ENCODE measurements at regions not wholly inside any gene's neighbourhood (a gene's known extent, or its start where the extent isn't known, plus 50 kb on each side); places are given as distances from the start of the nearest gene placed in this dataset.

- H3K36me3 ChIP-seq (replicated peaks; ENCODE audit: low read depth, low read length) = no peaks in the 10 kb centered on the region
- no peak overlapping the region for H3K4me2 ChIP-seq (ENCODE audit: low read length)
- peaks cover 9% of the 10 kb centered on the region for H3K9me3 ChIP-seq (ENCODE audit: insufficient read depth, low read length)
- no peaks in the 10 kb centered on the region for H4K20me1 ChIP-seq (ENCODE audit: insufficient read depth, low read length)
- no peak overlapping the region for H2AFZ ChIP-seq (ENCODE audit: low read depth, low read length)
- H3K4me1 ChIP-seq (ENCODE audit: low read length) = no peaks in the 10 kb centered on the region
- H3K27ac ChIP-seq (ENCODE audit: low read length) = no peak overlapping the region
- H3K4me3 ChIP-seq (ENCODE audit: low read length) = no peak overlapping the region
- no peak for TF ChIP-seq EZH2phosphoT487 (IDR thresholded peaks at IDR 0.05; ENCODE audit: low read depth)
- TF ChIP-seq, protein P1, sequence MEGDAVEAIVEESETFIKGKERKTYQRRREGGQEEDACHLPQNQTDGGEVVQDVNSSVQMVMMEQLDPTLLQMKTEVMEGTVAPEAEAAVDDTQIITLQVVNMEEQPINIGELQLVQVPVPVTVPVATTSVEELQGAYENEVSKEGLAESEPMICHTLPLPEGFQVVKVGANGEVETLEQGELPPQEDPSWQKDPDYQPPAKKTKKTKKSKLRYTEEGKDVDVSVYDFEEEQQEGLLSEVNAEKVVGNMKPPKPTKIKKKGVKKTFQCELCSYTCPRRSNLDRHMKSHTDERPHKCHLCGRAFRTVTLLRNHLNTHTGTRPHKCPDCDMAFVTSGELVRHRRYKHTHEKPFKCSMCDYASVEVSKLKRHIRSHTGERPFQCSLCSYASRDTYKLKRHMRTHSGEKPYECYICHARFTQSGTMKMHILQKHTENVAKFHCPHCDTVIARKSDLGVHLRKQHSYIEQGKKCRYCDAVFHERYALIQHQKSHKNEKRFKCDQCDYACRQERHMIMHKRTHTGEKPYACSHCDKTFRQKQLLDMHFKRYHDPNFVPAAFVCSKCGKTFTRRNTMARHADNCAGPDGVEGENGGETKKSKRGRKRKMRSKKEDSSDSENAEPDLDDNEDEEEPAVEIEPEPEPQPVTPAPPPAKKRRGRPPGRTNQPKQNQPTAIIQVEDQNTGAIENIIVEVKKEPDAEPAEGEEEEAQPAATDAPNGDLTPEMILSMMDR (IDR thresholded peaks at IDR 0.05; ENCODE audit: low read depth, low read length) = no peak
- no peaks in the 10 kb centered on the region for H3K79me2 ChIP-seq (ENCODE audit: low read length)
- no peak overlapping the region for H3K9ac ChIP-seq (ENCODE audit: low read length)
- H3K27me3 ChIP-seq (ENCODE audit: low read depth, low read length) = peaks cover 69% of the 10 kb centered on the region
Measured at GRCh38 chr20:48154040-48154765, 368.9 kb upstream of the SULF2 start.

DNA sequence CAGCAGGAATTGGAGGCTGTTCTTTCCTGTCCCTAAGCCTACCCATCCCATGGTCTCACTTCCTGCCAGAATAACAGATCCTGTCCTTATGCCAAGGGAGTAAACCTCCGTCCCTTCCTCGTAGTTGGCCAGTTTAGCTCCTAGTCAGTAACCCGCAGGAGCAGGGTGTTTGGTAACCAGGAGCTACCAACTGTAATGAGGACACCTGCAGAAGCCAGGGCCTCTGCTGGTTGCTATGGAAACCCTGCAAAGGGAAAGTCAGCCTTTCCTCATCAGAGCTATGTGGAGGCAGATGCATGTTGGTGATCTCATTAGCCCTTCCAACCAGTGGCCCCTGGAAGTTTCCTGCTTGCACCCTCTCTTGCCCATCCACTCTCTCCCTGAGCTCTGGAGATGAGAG lies 368.2 kb upstream of the SULF2 start:
- TF ChIP-seq EZH2phosphoT487 (IDR thresholded peaks at IDR 0.05; ENCODE audit: low read depth) = no peak
- TF ChIP-seq, protein P1 (IDR thresholded peaks at IDR 0.05; ENCODE audit: low read depth, low read length) = no peak
- H3K4me2 ChIP-seq (ENCODE audit: low read length) = no peak overlapping the region

GRCh38 chr20:48153103-48153502 lies 367.8 kb upstream of the SULF2 start:
- Histone ChIP-seq H3K79me2 (ENCODE audit: low read length) (no peaks in the 10 kb centered on the region), H3K9ac (ENCODE audit: low read length) (no peak overlapping the region), H3K27me3 (ENCODE audit: low read depth, low read length) (peaks cover 58% of the 10 kb centered on the region), H3K4me2 (ENCODE audit: low read length) (no peak overlapping the region), H3K36me3 (replicated peaks; ENCODE audit: low read depth, low read length) (no peaks in the 10 kb centered on the region), H3K4me3 (ENCODE audit: low read length) (no peak overlapping the region), H4K20me1 (ENCODE audit: insufficient read depth, low read length) (no peaks in the 10 kb centered on the region), H3K9me3 (ENCODE audit: insufficient read depth, low read length) (peaks cover 9% of the 10 kb centered on the region), H3K4me1 (ENCODE audit: low read length) (no peaks in the 10 kb centered on the region), H3K27ac (ENCODE audit: low read length) (no peak overlapping the region), H2AFZ (ENCODE audit: low read depth, low read length) (no peak overlapping the region)
- TF ChIP-seq, protein P1 (IDR thresholded peaks at IDR 0.05; ENCODE audit: low read depth, low read length) = no peak
- no peak for TF ChIP-seq EZH2phosphoT487 (IDR thresholded peaks at IDR 0.05; ENCODE audit: low read depth)

More for the DNA sequence above, 368.2 kb upstream of the SULF2 start:
- Histone ChIP-seq H2AFZ (ENCODE audit: low read depth, low read length) (no peak overlapping the region), H3K4me3 (ENCODE audit: low read length) (no peak overlapping the region), H3K79me2 (ENCODE audit: low read length) (no peaks in the 10 kb centered on the region), H3K4me1 (ENCODE audit: low read length) (no peaks in the 10 kb centered on the region), H3K27me3 (ENCODE audit: low read depth, low read length) (peaks cover 62% of the 10 kb centered on the region), H3K27ac (ENCODE audit: low read length) (no peak overlapping the region), H3K9ac (ENCODE audit: low read length) (no peak overlapping the region), H3K9me3 (ENCODE audit: insufficient read depth, low read length) (peaks cover 9% of the 10 kb centered on the region), H3K36me3 (replicated peaks; ENCODE audit: low read depth, low read length) (no peaks in the 10 kb centered on the region), H4K20me1 (ENCODE audit: insufficient read depth, low read length) (no peaks in the 10 kb centered on the region)

DNA sequence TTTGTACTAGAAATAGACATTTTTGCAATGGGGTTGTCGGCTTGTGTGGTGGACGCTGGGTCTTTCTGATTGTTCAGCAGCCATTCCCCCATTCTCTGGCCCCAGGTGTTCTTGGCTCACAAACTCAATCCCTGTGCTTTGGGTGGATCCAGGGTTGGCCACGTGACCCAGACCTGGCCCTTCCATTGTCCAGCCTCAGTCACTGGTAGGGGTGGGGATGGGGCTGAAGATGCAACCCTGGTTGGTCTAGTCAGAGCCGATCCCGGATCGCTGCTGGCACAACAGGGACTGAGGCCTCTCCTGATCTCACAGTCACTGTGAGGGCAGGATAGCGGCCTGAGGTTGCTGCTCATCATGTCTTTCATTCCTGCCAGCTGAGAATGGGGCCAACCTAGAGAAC lies 365.3 kb upstream of the SULF2 start:
- Histone ChIP-seq H3K36me3 (replicated peaks; ENCODE audit: low read depth, low read length) (no peaks in the 10 kb centered on the region), H3K79me2 (ENCODE audit: low read length) (no peaks in the 10 kb centered on the region), H3K9me3 (ENCODE audit: insufficient read depth, low read length) (no peaks in the 10 kb centered on the region), H3K4me2 (ENCODE audit: low read length) (no peak overlapping the region), H3K27ac (ENCODE audit: low read length) (no peak overlapping the region), H4K20me1 (ENCODE audit: insufficient read depth, low read length) (no peaks in the 10 kb centered on the region), H3K4me3 (ENCODE audit: low read length) (no peak overlapping the region), H3K9ac (ENCODE audit: low read length) (no peak overlapping the region), H2AFZ (ENCODE audit: low read depth, low read length) (no peak overlapping the region), H3K4me1 (ENCODE audit: low read length) (no peaks in the 10 kb centered on the region), H3K27me3 (ENCODE audit: low read depth, low read length) (peaks cover 53% of the 10 kb centered on the region)
- TF ChIP-seq, protein P1 (IDR thresholded peaks at IDR 0.05; ENCODE audit: low read depth, low read length) = no peak
- TF ChIP-seq EZH2phosphoT487 (IDR thresholded peaks at IDR 0.05; ENCODE audit: low read depth) = no peak
